HepG2 (cell line): ENCODE measurements at regions not wholly inside any gene's neighbourhood (a gene's known extent, or its start where the extent isn't known, plus 50 kb on each side); places are given as distances from the start of the nearest gene placed in this dataset.

Experiments used
- ATAC-seq: fragments of 200-7000 bp; cut with Tn5 transposase; 3 replicates; pipeline ENCODE4 v1.9.1; 2020; ENCODE audit warnings: mild to moderate bottlenecking, moderate library complexity
- BruUV-seq: library from RNA; stranded (reverse); fragments of 400-500 nt; replicated peaks from 2 replicates; lab custom pipeline; 2021; lab: Mats Ljungman, UMichigan
- CTCF ChIA-PET: fragments of 300-600 bp; formaldehyde crosslinking; extraction: SDS; loops from one replicate; lab custom pipeline; 2021; ENCODE audit warnings: low total read pairs, inconsistent platforms, low intra/inter-chr PET ratio; lab: Yijun Ruan, JAX
- POLR2A ChIA-PET: fragments of 350-600 bp; sonication (Branson Sonifier 250); formaldehyde crosslinking; loops from one replicate; lab custom pipeline; 2020; ENCODE audit warnings: antibody characterized with exemption, inconsistent platforms; lab: Yijun Ruan, JAX
- DNase-seq: peaks from one replicate; pipeline ENCODE4 v3.0.0-alpha.2; 2015; ENCODE audit warnings: low spot score
- FAIRE-seq: peaks from 3 replicates; lab custom pipeline; 2011; peaks lifted over from hg19 to GRCh38; lab: Jason Lieb, UNC
- H2AFZ ChIP-seq: one replicate; pipeline ENCODE4 v1.6.1; 2011; ENCODE audit warnings: low read length, inconsistent platforms
- H3K27ac ChIP-seq: fragments of 300-600 bp; 3 replicates; pipeline ENCODE4 v1.8.0; 2011; ENCODE audit warnings: mixed run types, mild to moderate bottlenecking, mixed read lengths, low read length, inconsistent platforms; ENCODE audit not compliant: insufficient read depth; ENCODE audit errors: extremely low read length
- H3K27me3 ChIP-seq, 2 experiments: fragments of 200-600 bp in 1 of 2; 2 replicates in 1 of 2; 3 replicates in 1 of 2; pipeline versions ENCODE4 v1.6.0 to v1.8.0; 2011; ENCODE audit warnings: low read length in 2 of 2, mild to moderate bottlenecking in 2 of 2, moderate library complexity in 2 of 2, inconsistent platforms in 1 of 2; ENCODE audit not compliant: insufficient read depth in 2 of 2, control insufficient read depth in 1 of 2
- H3K36me3 ChIP-seq, 2 experiments: fragments of 200-600 bp in 1 of 2; replicated peaks in 1 of 2; 2 replicates in 1 of 2; 3 replicates in 1 of 2; pipeline versions ENCODE4 v1.5.1 to v1.8.0; 2011; ENCODE audit warnings: low read length in 2 of 2, inconsistent platforms in 1 of 2; ENCODE audit not compliant: insufficient read depth in 2 of 2, control insufficient read depth in 1 of 2
- H3K4me1 ChIP-seq: 2 replicates; pipeline ENCODE4 v1.5.1; 2012; ENCODE audit warnings: low read length, inconsistent platforms; ENCODE audit not compliant: insufficient read depth
- H3K4me2 ChIP-seq: 2 replicates; pipeline ENCODE4 v1.6.0; 2011; ENCODE audit warnings: low read depth, low read length, inconsistent platforms
- H3K4me3 ChIP-seq, 3 experiments: fragments of 200-600 bp in 1 of 3; sonication (generic), shearing (Covaris generic) in 1 of 3; replicated peaks in 1 of 3; 2 replicates each; pipeline ENCODE4 v1.5.1; 2011 to 2016; ENCODE audit warnings: low read length in 3 of 3, inconsistent platforms in 2 of 3, low read depth in 2 of 3, mild to moderate bottlenecking in 2 of 3, control low read depth in 1 of 3, mixed read lengths in 1 of 3; ENCODE audit not compliant: insufficient read depth in 1 of 3
- H3K79me2 ChIP-seq: one replicate; pipeline ENCODE4 v1.6.1; 2011; ENCODE audit warnings: low read length, inconsistent platforms; ENCODE audit not compliant: insufficient read depth
- H3K9ac ChIP-seq: 2 replicates; pipeline ENCODE4 v1.6.0; 2011; ENCODE audit warnings: mild to moderate bottlenecking, low read depth, low read length, inconsistent platforms; ENCODE audit not compliant: insufficient read depth
- H3K9me3 ChIP-seq: 2 replicates; pipeline ENCODE4 v1.5.1; 2012; ENCODE audit warnings: mild to moderate bottlenecking, low read length
- H4K20me1 ChIP-seq: 2 replicates; pipeline ENCODE4 v1.6.0; 2011; ENCODE audit warnings: inconsistent platforms, mild to moderate bottlenecking, low read length, moderate library complexity; ENCODE audit not compliant: insufficient read depth
- CTCF ChIP-seq: sonication (generic); formaldehyde crosslinking; IDR thresholded peaks from 2 replicates; pipeline ENCODE4 v1.5.0; 2020; ENCODE audit warnings: mild to moderate bottlenecking, missing genetic modification reagents, moderate library complexity
- STAG1 ChIP-seq: sonication (generic); formaldehyde crosslinking; IDR thresholded peaks from 2 replicates; pipeline ENCODE4 v1.4.0; 2020; ENCODE audit warnings: missing genetic modification reagents
- ZGPAT ChIP-seq: IDR thresholded peaks from 2 replicates; pipeline ENCODE4 v1.6.1; 2016; ENCODE audit warnings: mild to moderate bottlenecking
- ZNF234 ChIP-seq: sonication (generic); formaldehyde crosslinking; conservative IDR thresholded peaks from 2 replicates; pipeline ENCODE4 v1.5.1; 2020; ENCODE audit warnings: mild to moderate bottlenecking, missing genetic modification reagents
- ZNF317 ChIP-seq: sonication (generic); formaldehyde crosslinking; IDR thresholded peaks from 2 replicates; pipeline ENCODE4 v1.5.0; 2020; ENCODE audit warnings: mild to moderate bottlenecking, missing genetic modification reagents
- ZNF354B ChIP-seq: sonication (generic); formaldehyde crosslinking; IDR thresholded peaks from 2 replicates; pipeline ENCODE4 v1.8.0; 2022; ENCODE audit warnings: mild to moderate bottlenecking, missing genetic modification reagents
- ZNF562 ChIP-seq: sonication (generic); formaldehyde crosslinking; IDR thresholded peaks from 2 replicates; pipeline ENCODE4 v1.8.0; 2022; ENCODE audit warnings: missing genetic modification reagents, borderline replicate concordance
- ZNF564 ChIP-seq: sonication (generic); formaldehyde crosslinking; IDR thresholded peaks from 2 replicates; pipeline ENCODE4 v1.8.1; 2023; ENCODE audit warnings: mild to moderate bottlenecking, missing genetic modification reagents
- ZNF709 ChIP-seq: sonication (generic); formaldehyde crosslinking; IDR thresholded peaks from 2 replicates; pipeline ENCODE4 v1.5.0; 2020; ENCODE audit warnings: mild to moderate bottlenecking, missing genetic modification reagents
- ZNF766 ChIP-seq: sonication (generic); formaldehyde crosslinking; IDR thresholded peaks from 2 replicates; pipeline ENCODE4 v1.5.0; 2020; ENCODE audit warnings: missing genetic modification reagents, borderline replicate concordance
- WGBS: methylation state at CpG from one replicate; pipeline ENCODE4 v1.1.6; 2017; ENCODE audit warnings: low lambda C conversion rate; 5-methylcytosine and 5-hydroxymethylcytosine counted together
- in situ Hi-C: cut with HindIII; loops from 2 replicates; pipeline ENCODE4 v1.10.0; 2017; ENCODE audit warnings: low pct_unique_long_range_greater_than_20kb; ENCODE audit not compliant: extremely low pct_ligation_motif_present
- intact Hi-C: fragments of 100-400 bp; cut with micrococcal nuclease; formaldehyde crosslinking; loops from one replicate; pipeline ENCODE4 v1.10.0; 2022; ENCODE audit not compliant: unreplicated experiment
- TF ChIP-seq, protein P1 (sequence below): sonication (generic); formaldehyde crosslinking; conservative IDR thresholded peaks from 2 replicates; pipeline ENCODE4 v1.5.0; 2020; ENCODE audit warnings: missing genetic modification reagents

GRCh38 chr5:117590944-117591343, 1016.3 kb upstream of the SEMA6A start:
- Histone ChIP-seq H3K4me3 (no peak overlapping the region), H3K9me3 (no peaks in the 10 kb centered on the region), H3K4me2 (no peak overlapping the region), H3K36me3 (no peaks in the 10 kb centered on the region), H3K9ac (no peak overlapping the region), H3K27ac (no peak overlapping the region), H3K79me2 (no peaks in the 10 kb centered on the region), H4K20me1 (no peaks in the 10 kb centered on the region), H2AFZ (no peak overlapping the region), H3K27me3 (no peaks in the 10 kb centered on the region), H3K4me1 (no peaks in the 10 kb centered on the region)
- 0% methylated on average over 1 of the region's 1 CpG for WGBS
- DNase-seq (peak; percentile 25), FAIRE-seq (peak; percentile 4), ATAC-seq (peak; percentile 62)
- in situ Hi-C loops (loop anchor here (25.0 kb wide), 1 partner anchor 1021 kb away; no protein-coding TSS in a partner anchor), intact Hi-C loops (loop anchor here (5.0 kb wide), 1 partner anchor 1021 kb away; no protein-coding TSS in a partner anchor)
- BruUV-seq = no TSS peak
- TF ChIP-seq ZNF709 (CRISPR knock-in tag) (no peak), CTCF (peak; percentile 40; the same call in 1 of the 2 replicates), STAG1 (CRISPR knock-in tag) (peak; percentile 57), ZNF234 (CRISPR knock-in tag) (no peak), ZNF354B (CRISPR knock-in tag) (no peak), ZNF317 (no peak), ZNF564 (CRISPR knock-in tag) (no peak), ZGPAT (CRISPR knock-in tag) (no peak), ZNF562 (CRISPR knock-in tag) (no peak), ZNF766 (no peak)
- TF ChIP-seq, protein P1, sequence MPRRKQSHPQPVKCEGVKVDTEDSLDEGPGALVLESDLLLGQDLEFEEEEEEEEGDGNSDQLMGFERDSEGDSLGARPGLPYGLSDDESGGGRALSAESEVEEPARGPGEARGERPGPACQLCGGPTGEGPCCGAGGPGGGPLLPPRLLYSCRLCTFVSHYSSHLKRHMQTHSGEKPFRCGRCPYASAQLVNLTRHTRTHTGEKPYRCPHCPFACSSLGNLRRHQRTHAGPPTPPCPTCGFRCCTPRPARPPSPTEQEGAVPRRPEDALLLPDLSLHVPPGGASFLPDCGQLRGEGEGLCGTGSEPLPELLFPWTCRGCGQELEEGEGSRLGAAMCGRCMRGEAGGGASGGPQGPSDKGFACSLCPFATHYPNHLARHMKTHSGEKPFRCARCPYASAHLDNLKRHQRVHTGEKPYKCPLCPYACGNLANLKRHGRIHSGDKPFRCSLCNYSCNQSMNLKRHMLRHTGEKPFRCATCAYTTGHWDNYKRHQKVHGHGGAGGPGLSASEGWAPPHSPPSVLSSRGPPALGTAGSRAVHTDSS = no peak
- ChIA-PET CTCF (no interaction called here), POLR2A (no interaction called here)
